Uterus (tissue), 2 donors: ENCODE measurements at regions not wholly inside any gene's neighbourhood (a gene's known extent, or its start where the extent isn't known, plus 50 kb on each side); places are given as distances from the start of the nearest gene placed in this dataset.

ENCODE experiments used
- POLR2A ChIP-seq, 2 donors: fragments of 450-650 bp; IDR thresholded peaks; one replicate each; pipeline ENCODE4 v1.6.1; 2016; ENCODE audit warnings: antibody characterized with exemption in 2 of 2, mild to moderate bottlenecking in 1 of 2, moderate library complexity in 1 of 2
- TF ChIP-seq, protein P1 (sequence below), 4 experiments: fragments of 200-600 bp in 2 of 4; fragments of 450-650 bp in 2 of 4; sonication (generic) in 2 of 4; IDR thresholded peaks; one replicate each; pipeline ENCODE4 v1.5.1; 2016 to 2019; ENCODE audit warnings: antibody characterized with exemption in 4 of 4, mild to moderate bottlenecking in 2 of 4, moderate library complexity in 1 of 4

DNA sequence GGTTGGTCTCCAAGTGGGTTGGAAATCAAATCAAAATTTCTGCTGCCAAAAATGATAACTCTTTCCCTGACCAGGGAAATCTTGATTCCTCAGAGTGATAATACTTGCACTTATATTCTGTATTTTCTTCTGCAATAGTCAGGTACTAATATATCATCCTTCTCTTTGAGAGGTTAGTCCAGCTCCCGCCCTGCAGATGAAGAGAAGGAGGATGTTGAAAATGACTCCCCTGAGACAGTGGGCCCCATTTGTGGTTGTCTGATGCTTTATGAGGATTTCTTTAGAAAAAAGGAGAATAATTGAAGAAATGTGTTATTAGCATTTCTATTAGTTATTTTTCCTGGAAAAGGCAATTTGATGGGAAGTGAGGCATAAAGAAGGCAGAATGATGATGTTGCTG is 213.0 kb downstream of the SEC23IP start:
- TF ChIP-seq, protein P1, sequence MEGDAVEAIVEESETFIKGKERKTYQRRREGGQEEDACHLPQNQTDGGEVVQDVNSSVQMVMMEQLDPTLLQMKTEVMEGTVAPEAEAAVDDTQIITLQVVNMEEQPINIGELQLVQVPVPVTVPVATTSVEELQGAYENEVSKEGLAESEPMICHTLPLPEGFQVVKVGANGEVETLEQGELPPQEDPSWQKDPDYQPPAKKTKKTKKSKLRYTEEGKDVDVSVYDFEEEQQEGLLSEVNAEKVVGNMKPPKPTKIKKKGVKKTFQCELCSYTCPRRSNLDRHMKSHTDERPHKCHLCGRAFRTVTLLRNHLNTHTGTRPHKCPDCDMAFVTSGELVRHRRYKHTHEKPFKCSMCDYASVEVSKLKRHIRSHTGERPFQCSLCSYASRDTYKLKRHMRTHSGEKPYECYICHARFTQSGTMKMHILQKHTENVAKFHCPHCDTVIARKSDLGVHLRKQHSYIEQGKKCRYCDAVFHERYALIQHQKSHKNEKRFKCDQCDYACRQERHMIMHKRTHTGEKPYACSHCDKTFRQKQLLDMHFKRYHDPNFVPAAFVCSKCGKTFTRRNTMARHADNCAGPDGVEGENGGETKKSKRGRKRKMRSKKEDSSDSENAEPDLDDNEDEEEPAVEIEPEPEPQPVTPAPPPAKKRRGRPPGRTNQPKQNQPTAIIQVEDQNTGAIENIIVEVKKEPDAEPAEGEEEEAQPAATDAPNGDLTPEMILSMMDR (IDR thresholded peaks at IDR 0.05) = no peak
- no peak for TF ChIP-seq POLR2A (IDR thresholded peaks at IDR 0.05)
